ENCODE measurements at regions not wholly inside any gene's neighbourhood (a gene's known extent, or its start where the extent isn't known, plus 50 kb on each side); places are given as distances from the start of the nearest gene placed in this dataset.

GRCh38 chr3:117618462-117618861 is 908.9 kb downstream of the TUSC7 start:
- H3K9me3 ChIP-seq: no peaks in the 10 kb centered on the region
- TF ChIP-seq CTCF (IDR thresholded peaks at IDR 0.05): no peak
- WGBS, 3 donors: 52 to 62% (median 57%) methylated on average over 1 of the region's 1 CpG

GRCh38 chr3:117619805-117620204 is 910.2 kb downstream of the TUSC7 start:
- Histone ChIP-seq H3K27ac (no peak overlapping the region), H3K36me3 (ENCODE audit: insufficient read depth in 1 of 2, low read depth in 1 of 2) (no peaks in the 10 kb centered on the region), H3K27me3 (ENCODE audit: insufficient read depth in 3 of 3, low read length in 2 of 3) (no peaks in the 10 kb centered on the region), H3K9me3 (no peaks in the 10 kb centered on the region), H3K4me1 (no peaks in the 10 kb centered on the region), H3K4me3 (no peak overlapping the region)
- intact Hi-C loops (cut with DNase I): no loop called here
- WGBS, 3 donors: 44 to 50% (median 49%) methylated on average over 1 of the region's 1 CpG
- no peak for TF ChIP-seq CTCF (IDR thresholded peaks at IDR 0.05)
- ATAC-seq (no peak), DNase-seq (no peak)

More at GRCh38 chr3:117618462-117618861, 908.9 kb downstream of the TUSC7 start:
- H3K27me3 ChIP-seq (ENCODE audit: insufficient read depth in 3 of 3, low read length in 2 of 3): no peaks in the 10 kb centered on the region
- ATAC-seq (no peak), DNase-seq (no peak)
- H3K36me3 ChIP-seq (ENCODE audit: insufficient read depth in 1 of 2, low read depth in 1 of 2): no peaks in the 10 kb centered on the region
- intact Hi-C loops (cut with DNase I): no loop called here
- no peak overlapping the region for H3K27ac ChIP-seq
- no peak overlapping the region for H3K4me3 ChIP-seq
- no peaks in the 10 kb centered on the region for H3K4me1 ChIP-seq

GRCh38 chr3:117622171-117622841 is 912.7 kb downstream of the TUSC7 start:
- H3K4me1 ChIP-seq: no peaks in the 10 kb centered on the region
- no peak for TF ChIP-seq CTCF (IDR thresholded peaks at IDR 0.05)
- no peak overlapping the region for H3K4me3 ChIP-seq
- H3K27me3 ChIP-seq (ENCODE audit: insufficient read depth in 3 of 3, low read length in 2 of 3): no peaks in the 10 kb centered on the region
- intact Hi-C loops (cut with DNase I): no loop called here
- no peak for DNase-seq
- H3K36me3 ChIP-seq (ENCODE audit: insufficient read depth in 1 of 2, low read depth in 1 of 2): no peaks in the 10 kb centered on the region
- no peaks in the 10 kb centered on the region for H3K9me3 ChIP-seq
- WGBS, 3 donors: 65 to 70% (median 69%) methylated on average over 4 of the region's 4 CpGs
- ATAC-seq: no peak
- H3K27ac ChIP-seq: no peak overlapping the region

GRCh38 chr3:117624424-117624823 is 914.8 kb downstream of the TUSC7 start:
- no peak for TF ChIP-seq CTCF (IDR thresholded peaks at IDR 0.05)
- no peak for ATAC-seq
- intact Hi-C loops (cut with DNase I): no loop called here
- H3K36me3 ChIP-seq (ENCODE audit: insufficient read depth in 1 of 2, low read depth in 1 of 2): no peaks in the 10 kb centered on the region
- H3K4me1 ChIP-seq: no peaks in the 10 kb centered on the region
- H3K9me3 ChIP-seq: no peaks in the 10 kb centered on the region
- no peak overlapping the region for H3K4me3 ChIP-seq
- no peaks in the 10 kb centered on the region for H3K27me3 ChIP-seq (ENCODE audit: insufficient read depth in 3 of 3, low read length in 2 of 3)
- no peak for DNase-seq
- WGBS, 3 donors: 80 to 85% (median 82%) methylated on average over 3 of the region's 3 CpGs
- H3K27ac ChIP-seq: no peak overlapping the region

GRCh38 chr3:117625174-117625573 is 915.6 kb downstream of the TUSC7 start:
- H3K4me1 ChIP-seq: no peaks in the 10 kb centered on the region
- no peaks in the 10 kb centered on the region for H3K36me3 ChIP-seq (ENCODE audit: insufficient read depth in 1 of 2, low read depth in 1 of 2)
- intact Hi-C loops (cut with DNase I): no loop called here
- H3K9me3 ChIP-seq: no peaks in the 10 kb centered on the region
- TF ChIP-seq CTCF (IDR thresholded peaks at IDR 0.05): no peak
- no peaks in the 10 kb centered on the region for H3K27me3 ChIP-seq (ENCODE audit: insufficient read depth in 3 of 3, low read length in 2 of 3)
- H3K27ac ChIP-seq: no peak overlapping the region
- H3K4me3 ChIP-seq: no peak overlapping the region
- ATAC-seq (no peak), DNase-seq (no peak)
